ENCODE measurements at regions not wholly inside any gene's neighbourhood (a gene's known extent, or its start where the extent isn't known, plus 50 kb on each side); places are given as distances from the start of the nearest gene placed in this dataset.

GRCh38 chr11:19524171-19524671 lies 188.4 kb upstream of the NAV2 start:
- Histone ChIP-seq H3K14ac (ENCODE audit: insufficient read length) (no peak overlapping the region), H2AK5ac (ENCODE audit: low read depth, low read length) (no peak overlapping the region), H3K23ac (ENCODE audit: insufficient read length) (no peak overlapping the region), H3K18ac (ENCODE audit: extremely low read depth, low read length) (no peak overlapping the region), H3K79me1 (ENCODE audit: low read depth, low read length) (no peaks in the 10 kb centered on the region), H3K4ac (replicated peaks; ENCODE audit: insufficient read length, low read depth, low read length) (no peak overlapping the region), H3K9me3 (ENCODE audit: insufficient read depth in 2 of 2, low read depth in 1 of 2, low read length in 1 of 2) (no peaks in the 10 kb centered on the region), H4K20me1 (replicated peaks in 1 of 2; ENCODE audit: control insufficient read depth in 1 of 2, insufficient read depth in 2 of 2, low read length in 2 of 2) (no peaks in the 10 kb centered on the region), H4K8ac (ENCODE audit: extremely low read depth, insufficient read depth, low read length) (no peak overlapping the region), H4K5ac (ENCODE audit: insufficient read length, low read depth, low read length) (no peak overlapping the region), H3K4me1 (replicated peaks in 1 of 4; ENCODE audit: control insufficient read depth in 3 of 4, insufficient read depth in 4 of 4, low read length in 3 of 4) (no peaks in the 10 kb centered on the region; a peak in 3 of 7 replicates), H3K27me3 (replicated peaks in 1 of 4; ENCODE audit: control insufficient read depth in 3 of 4, extremely low read depth in 1 of 4, insufficient read depth in 3 of 4, low read length in 3 of 4) (no peaks in the 10 kb centered on the region), H3K56ac (replicated peaks; ENCODE audit: insufficient read length, low read depth, low read length) (no peak overlapping the region), H3K23me2 (ENCODE audit: low read depth, low read length) (0 out of 2 replicates have a peak, but pooled peaks cover 2% of the 10 kb centered on the region), H3K4me2 (ENCODE audit: insufficient read depth in 1 of 2, low read depth in 2 of 2, low read length in 2 of 2) (no peak overlapping the region), H2BK15ac (ENCODE audit: low read length) (no peak overlapping the region), H2BK5ac (ENCODE audit: low read depth, low read length) (no peak overlapping the region), H3K9ac (replicated peaks in 1 of 4; ENCODE audit: extremely low read depth in 1 of 4, low read depth in 3 of 4, low read length in 3 of 4) (no peak overlapping the region), H2BK12ac (ENCODE audit: low read depth, low read length) (no peak overlapping the region), H2AFZ (ENCODE audit: low read length) (no peak overlapping the region), H3K79me2 (ENCODE audit: control insufficient read depth in 1 of 2, insufficient read depth in 2 of 2, low read length in 2 of 2) (no peaks in the 10 kb centered on the region), H3K4me3 (ENCODE audit: extremely low read depth in 1 of 4, insufficient read depth in 2 of 4, low read depth in 3 of 4, low read length in 4 of 4) (no peak overlapping the region), H2BK120ac (replicated peaks; ENCODE audit: low read depth, low read length) (no peak overlapping the region), H2BK20ac (ENCODE audit: low read length) (no peak overlapping the region), H3K36me3 (ENCODE audit: control insufficient read depth in 2 of 4, insufficient read depth in 4 of 4, low read length in 3 of 4) (no peaks in the 10 kb centered on the region), H4K91ac (replicated peaks; ENCODE audit: insufficient read length, low read length) (no peak overlapping the region), H3K27ac (ENCODE audit: low read depth, low read length) (no peak overlapping the region)
- ChIA-PET POLR2A (ENCODE audit: partially characterized antibody) (no interaction called here), CTCF (ENCODE audit: partially characterized antibody) (interaction anchor here (0.8 to 3.8 kb wide), 6 partner anchors 9 to 264 kb away, joined by 3 to 13 read pairs (median 4); no protein-coding TSS in a partner anchor)
- no peak for DNase-seq (ENCODE audit: low read depth in 1 of 2, low spot score in 2 of 2)
- WGBS, 2 experiments (ENCODE audit: extremely low coverage in 1 of 2, insufficient coverage in 1 of 2, insufficient read length in 1 of 2, insufficient replicate concordance in 2 of 2, low coverage in 1 of 2, low lambda C conversion rate in 2 of 2, missing lambda C conversion rate in 1 of 2), result 86% methylated on average over 8 of the region's 8 CpGs; no CpG with 5 or more reads in 1 of the 2 experiments
- FAIRE-seq, result no peak
- TF ChIP-seq BRCA1 (IDR thresholded peaks at IDR 0.05; ENCODE audit: low read depth, low read length), result no peak
- TF ChIP-seq SP4 (IDR thresholded peaks at IDR 0.05; ENCODE audit: low read length), result no peak
- no peak for TF ChIP-seq RBBP5 (IDR thresholded peaks at IDR 0.05; ENCODE audit: borderline replicate concordance, low read depth, low read length)
- no peak for TF ChIP-seq ASH2L (IDR thresholded peaks at IDR 0.05; ENCODE audit: low read length)
- no peak for TF ChIP-seq YY1 (IDR thresholded peaks at IDR 0.05; ENCODE audit: low read depth, low read length)
- no peak for TF ChIP-seq RFX5 (IDR thresholded peaks at IDR 0.05; ENCODE audit: borderline replicate concordance, low read depth, low read length)
- TF ChIP-seq RAD21 (IDR thresholded peaks at IDR 0.05 in 1 of 2, conservative IDR thresholded peaks at IDR 0.05 in 1 of 2; ENCODE audit: low read depth in 2 of 2, low read length in 2 of 2), result no peak
- no peak for TF ChIP-seq SIN3A (conservative IDR thresholded peaks at IDR 0.05 in 1 of 2, IDR thresholded peaks at IDR 0.05 in 1 of 2; ENCODE audit: low read depth in 1 of 2, low read length in 2 of 2)
- no peak for TF ChIP-seq JUN (IDR thresholded peaks at IDR 0.05; ENCODE audit: low read depth, low read length)
- TF ChIP-seq TCF12 (IDR thresholded peaks at IDR 0.05; ENCODE audit: low read depth, low read length), result no peak
- TF ChIP-seq SRF (IDR thresholded peaks at IDR 0.05; ENCODE audit: low read depth, low read length), result no peak
- TF ChIP-seq BACH1 (IDR thresholded peaks at IDR 0.05; ENCODE audit: low read length), result no peak
